Activated CD4-positive, alpha-beta T cell treated with anti-CD3 and anti-CD28 coated beads, Interleukin-2, amount 50 U/mL, for 1 hour (primary cell): ENCODE measurements at regions not wholly inside any gene's neighbourhood (a gene's known extent, or its start where the extent isn't known, plus 50 kb on each side); places are given as distances from the start of the nearest gene placed in this dataset.

Experiments used
- DNase-seq: peaks from one replicate; pipeline ENCODE4 v3.0.0-alpha.2; 2020

GRCh38 chr9:28032268-28032590 lies 458.9 kb upstream of the C9orf72 start:
- no peak for DNase-seq

DNA sequence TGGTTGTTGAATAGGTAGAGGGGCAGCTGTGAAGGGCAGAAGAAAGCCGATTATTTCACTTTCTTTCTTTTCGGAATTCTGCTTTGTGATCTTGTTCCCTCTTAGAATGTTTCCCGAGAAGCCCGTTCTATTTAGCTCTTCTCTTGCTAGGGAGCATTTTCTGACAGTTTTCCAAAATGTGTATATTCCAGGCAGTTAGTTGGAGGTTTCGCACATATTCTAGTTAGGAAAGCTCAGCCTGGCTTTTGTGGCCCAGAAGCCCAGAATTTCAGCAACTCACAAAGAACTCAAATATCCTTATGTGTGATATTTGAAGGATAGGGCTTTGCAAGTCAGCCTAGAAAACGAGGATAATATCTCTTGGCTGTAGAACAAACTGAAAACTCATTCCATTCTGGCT lies 461.0 kb upstream of the C9orf72 start:
- no peak for DNase-seq

DNA sequence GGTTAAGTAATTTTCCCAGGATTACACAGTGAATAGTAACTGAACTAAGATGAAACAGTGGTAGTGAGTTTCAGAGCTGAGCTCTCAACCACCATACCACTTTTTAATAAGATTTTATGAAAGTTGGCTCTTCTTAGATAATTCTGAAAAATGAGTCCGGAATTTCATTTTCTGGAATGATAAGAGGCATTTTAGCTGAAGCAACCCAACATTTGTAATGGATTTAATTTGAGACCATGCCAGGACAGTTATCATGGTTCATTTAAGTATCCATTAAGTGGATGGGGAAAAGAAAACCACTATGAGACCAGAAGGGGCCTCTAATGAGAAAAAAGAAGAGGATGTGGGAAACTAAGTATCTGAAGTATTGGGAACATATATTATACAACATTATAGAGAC lies 464.7 kb upstream of the C9orf72 start:
- no peak for DNase-seq

DNA sequence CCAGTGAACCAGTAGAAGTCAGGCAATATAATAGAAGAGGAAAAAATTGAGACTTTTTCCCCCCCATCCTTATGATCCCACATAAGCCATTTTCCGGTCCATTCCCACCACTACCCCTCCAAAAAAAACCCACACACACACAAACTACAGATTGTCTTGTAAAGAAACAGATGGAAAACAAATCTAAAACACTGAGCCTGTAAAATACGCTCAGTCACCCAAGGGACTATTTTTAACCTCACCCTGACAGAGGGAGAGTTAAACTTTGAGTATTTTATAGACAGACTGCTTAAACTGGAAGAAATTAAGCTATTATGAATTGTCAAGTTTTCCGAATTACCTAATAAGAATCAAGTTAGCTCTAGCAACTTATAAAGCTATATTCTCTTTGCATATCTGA lies 471.8 kb upstream of the C9orf72 start:
- no peak for DNase-seq

- DNase-seq, result no peak
These were observed 476.8 kb upstream of the C9orf72 start for GRCh38 chr9:28050046-28050445.

DNA sequence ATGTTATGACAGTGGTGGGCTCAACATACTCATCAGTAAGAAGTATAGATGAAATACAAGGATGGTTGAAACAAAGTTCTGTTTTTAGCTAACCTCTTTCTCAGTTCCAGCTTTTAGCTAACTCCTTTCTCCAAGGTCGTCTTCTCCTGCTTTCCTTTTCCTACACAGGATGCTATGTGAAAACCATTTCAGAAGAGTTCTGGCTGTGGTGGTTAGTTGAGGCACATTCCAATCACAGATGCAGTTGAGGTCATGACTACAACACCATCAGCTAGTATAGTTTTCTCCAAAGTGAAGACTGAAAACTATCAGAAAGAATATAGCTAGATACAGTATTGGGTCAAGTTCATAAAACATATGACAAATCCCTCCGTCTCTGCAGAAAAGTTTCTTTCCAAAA lies 477.7 kb upstream of the C9orf72 start:
- no peak for DNase-seq

DNA sequence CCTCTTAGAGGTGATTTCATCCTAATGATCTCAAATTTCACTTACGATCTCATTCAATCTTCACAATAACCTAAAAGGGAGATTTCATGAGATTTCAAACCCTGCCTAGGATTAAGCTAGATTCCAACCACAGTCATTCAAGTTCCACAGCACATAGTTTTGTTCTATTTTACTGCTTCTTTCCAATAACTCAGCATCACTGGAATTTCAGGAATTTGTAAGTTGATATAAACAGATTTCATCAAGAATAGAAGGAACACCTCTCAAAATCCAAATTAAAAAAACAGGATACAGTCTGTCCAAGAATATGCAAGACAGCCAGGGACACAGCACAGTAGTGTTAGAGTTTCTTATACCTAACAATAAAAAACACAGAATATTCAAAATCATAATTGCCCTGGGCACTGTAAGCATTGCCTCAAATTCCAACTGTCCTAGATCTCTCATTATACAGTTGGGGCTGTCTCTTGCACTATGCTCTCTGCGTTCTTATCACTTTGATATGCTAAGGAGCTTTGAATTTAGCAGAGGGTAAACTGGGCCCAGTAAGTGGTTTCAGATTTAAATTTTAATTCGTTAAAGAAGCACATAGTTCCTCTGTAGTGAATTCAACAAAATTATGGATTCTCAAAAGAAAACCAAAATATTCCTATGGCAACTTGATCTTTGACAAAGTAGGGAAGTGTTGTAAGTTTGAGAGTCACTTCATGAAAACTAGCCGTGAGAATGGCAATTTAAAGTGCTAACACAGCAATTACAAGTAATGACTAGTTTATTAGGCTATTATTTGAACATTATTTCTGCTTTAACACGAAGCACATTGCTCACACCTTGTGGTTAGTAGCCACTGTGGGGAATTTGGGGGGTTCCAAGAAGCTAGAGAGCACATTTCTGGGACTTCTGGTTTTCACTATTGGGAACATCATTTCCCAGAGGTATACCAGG lies 478.6 kb upstream of the C9orf72 start:
- no peak for DNase-seq

DNA sequence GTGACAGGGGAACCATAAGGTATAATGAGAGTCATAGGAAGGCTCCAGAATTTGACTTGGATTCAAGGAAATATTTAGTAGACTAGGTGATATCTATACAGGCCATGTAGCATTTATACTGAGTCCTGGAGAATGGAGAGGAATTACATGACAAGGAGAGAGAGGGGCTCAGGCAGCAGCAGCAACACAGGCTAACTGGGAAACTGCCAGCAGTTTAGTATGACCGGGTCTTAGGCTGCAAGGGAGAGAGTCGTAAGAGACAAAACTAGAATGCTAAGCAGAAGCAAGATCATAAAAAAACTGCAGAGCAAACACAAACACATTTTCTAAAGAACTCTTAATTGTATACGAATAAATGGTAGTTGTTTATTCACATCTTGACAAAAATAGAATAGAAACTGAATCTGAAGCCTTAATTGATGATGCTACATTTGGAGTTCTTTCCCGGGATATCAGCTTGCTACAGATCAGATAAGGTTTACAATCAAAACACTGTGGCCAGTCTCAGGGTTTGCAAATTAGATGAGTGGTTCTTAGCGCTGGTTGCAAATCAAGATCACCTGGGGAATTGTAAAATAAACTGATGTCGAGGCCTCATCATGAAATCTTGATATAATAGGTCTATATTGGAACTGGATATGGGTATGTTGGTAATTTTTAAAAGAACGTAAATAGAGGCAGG lies 480.0 kb upstream of the C9orf72 start:
- no peak for DNase-seq

GRCh38 chr9:28056006-28056405 lies 482.7 kb upstream of the C9orf72 start:
- no peak for DNase-seq

DNA sequence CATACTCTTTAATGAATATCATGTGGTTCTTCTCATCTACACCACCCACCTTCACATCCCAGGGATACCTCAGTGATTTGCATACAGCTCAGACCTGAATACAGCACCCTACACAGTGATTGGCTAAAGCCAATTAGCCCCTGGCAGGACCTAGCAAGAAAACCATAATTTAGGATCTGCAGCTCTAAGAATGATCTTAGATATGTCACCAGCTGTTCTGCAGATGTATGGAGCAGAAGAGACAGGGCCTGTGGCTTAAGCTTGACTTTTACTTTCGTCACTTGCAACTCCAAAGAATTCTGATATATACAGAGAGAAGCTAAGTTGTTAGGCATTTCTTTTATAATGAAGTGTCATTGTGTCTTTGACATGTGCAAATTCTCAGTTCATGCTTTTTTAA lies 483.2 kb upstream of the C9orf72 start:
- DNase-seq, result no peak

DNA sequence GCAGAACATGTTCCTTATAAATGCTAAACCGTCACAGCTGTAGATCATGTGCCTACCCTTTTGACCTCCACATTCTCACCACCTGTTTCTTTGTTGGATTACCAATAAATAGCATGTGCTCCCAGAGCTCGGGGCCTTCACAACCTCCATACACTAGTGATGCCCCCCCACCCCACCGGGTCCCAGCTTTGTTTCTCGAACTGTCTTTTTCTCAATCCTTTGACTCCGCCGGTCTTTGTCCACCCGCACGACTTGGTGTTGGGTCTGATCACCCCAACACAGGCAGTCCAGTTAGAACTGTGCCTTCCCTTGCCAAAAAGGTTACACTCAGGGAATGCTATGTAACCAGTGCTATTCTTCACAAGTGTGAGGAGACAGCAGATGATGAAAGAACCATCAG lies 485.9 kb upstream of the C9orf72 start:
- no peak for DNase-seq

- DNase-seq, result no peak
These were observed 491.0 kb upstream of the C9orf72 start for GRCh38 chr9:28064241-28064815.

- no peak for DNase-seq
These were observed 500.0 kb upstream of the C9orf72 start for GRCh38 chr9:28073270-28073669.

DNA sequence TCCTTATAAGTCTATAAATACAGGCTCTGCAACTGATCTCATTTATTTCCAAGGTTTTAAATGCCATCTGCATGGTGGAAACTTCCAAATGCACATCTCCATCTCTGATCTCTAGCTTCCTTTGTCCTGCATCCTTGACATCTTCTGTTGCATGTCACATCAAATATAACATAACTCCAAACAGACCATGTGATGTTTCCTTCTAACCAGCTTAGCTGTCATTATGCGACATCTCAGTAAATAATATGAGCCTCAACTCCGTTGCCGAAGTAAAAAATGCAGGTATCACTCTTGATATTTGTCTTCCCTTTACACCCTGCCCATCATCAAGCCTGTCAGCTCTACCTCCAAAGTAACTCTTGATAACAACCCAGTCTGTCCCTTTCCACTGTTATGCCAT lies 506.4 kb upstream of the C9orf72 start:
- no peak for DNase-seq

DNA sequence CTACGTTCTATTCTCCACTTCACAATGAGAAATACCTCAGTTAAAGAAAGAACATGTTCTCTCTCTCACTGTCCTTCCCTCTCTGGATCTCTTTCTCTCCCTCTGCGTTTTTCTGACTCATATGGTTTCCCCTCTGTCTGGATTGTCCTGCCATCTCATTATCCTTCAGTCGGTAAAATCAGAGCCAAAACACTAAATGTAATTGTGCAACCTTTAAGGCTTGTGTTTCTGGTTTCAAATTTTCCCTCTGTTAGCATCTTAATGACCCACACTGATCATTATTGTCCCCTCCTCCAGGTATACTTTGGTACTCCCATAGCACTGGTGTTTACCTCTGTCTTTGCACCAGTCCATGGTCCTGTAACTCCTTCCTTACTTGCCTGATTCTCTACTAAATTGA lies 509.4 kb upstream of the C9orf72 start:
- no peak for DNase-seq

- DNase-seq, result no peak
These were observed 513.6 kb upstream of the C9orf72 start for GRCh38 chr9:28086881-28087280.

DNA sequence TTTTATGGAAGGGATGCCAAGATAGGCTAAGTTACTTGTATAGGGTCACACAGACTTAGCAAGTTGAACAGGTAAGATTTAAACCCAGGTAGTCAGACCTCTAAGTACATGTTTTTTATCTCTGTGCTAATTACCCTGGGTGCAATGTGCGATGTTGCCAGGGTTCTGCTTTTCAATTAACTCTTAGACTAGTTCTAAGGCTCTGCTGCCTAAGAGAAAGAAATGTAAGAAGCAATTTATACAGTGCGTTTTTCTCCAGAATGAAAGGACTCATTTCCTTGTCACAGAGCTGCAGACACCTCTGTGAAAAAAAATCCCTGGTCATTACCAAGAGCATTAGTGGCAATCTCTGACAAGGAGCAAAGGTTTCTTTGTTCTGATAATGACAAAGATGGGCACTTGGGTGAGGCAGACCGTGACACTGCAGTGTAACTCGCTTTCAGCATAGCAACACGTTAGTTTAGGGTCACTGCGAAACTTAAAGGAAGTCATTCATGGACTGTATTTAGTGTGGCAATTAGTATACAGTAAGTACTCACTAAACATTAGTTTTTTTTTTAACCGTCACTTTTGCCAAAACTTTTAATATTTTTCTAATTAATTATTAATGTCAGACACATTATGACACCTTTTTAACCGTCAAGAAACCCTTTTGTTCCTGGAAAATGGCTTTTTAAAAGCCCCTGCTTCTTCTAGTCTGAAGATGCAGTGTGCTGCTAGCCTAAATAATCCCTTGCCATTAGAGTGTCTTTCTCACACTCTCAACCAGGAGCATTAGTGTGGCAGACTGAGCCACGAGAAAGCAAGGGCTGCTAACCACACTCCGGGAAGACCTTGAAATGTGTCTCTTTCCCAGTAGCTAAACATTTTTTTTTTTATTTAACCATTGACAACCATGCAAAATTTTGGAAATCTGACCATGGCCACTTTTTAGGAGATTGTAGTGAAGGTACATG lies 520.0 kb upstream of the C9orf72 start:
- no peak for DNase-seq

DNA sequence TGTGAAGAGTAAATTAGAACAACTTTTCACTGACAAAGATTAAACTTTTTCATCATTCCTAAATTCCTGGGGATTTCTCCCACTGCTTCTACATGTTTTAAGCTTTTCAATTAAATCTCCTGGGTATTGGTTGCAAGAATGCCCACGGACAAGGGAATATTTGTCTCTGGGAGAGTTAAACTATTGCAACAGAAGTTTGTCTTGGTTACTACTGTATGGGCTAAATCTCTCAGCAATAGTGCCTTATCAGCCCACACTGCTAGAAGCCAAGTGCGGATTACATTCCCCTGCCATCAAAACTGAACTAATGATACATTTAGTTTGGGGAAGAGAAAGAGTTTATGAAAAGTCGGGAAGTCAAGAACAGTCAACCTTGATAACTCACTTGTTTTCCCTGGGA lies 528.2 kb upstream of the C9orf72 start:
- no peak for DNase-seq

DNA sequence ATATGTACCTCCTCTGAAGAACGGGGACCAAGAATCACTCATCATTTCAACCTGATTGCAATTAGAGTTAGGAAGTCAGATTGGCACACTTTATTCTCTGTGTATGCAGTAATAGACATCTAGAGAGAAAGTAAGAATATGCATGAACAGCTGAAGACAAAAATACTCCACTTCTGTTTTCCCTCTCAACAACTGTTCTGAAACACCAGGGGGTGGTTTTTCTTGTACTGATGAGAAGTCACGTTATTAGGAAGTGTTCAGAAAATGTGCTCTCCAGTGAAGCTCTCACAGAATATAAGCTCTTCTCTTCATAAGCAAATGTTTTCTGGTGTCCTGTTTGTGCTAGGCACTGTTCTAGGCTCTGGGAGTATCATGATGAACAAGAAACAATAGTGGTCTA lies 531.7 kb upstream of the C9orf72 start:
- no peak for DNase-seq

GRCh38 chr9:28120184-28120583 lies 546.9 kb upstream of the C9orf72 start:
- no peak for DNase-seq

GRCh38 chr9:28120626-28121025 lies 547.3 kb upstream of the C9orf72 start:
- no peak for DNase-seq

DNA sequence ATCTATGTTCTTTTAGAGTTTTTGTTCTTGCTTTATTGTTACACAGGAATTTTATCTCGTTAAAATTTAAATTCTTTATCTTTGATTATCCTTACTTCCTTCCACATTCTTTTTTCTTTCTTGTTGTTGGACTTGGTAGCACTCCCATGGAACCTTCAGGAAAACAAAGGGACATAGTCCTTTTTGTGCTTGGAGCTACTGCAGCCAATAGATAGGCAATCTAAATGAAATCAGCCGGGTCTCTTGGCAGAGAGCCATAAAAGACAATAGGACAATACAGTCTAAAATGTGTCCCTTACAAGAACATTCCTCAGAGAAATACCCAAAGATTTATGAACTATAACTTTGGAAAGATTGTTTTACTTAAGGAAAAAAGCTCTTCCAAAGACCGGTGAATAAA lies 548.1 kb upstream of the C9orf72 start:
- DNase-seq, result no peak

GRCh38 chr9:28124917-28125316 lies 551.6 kb upstream of the C9orf72 start:
- DNase-seq, result no peak
